GM21717 (cell line): ENCODE measurements at regions not wholly inside any gene's neighbourhood (a gene's known extent, or its start where the extent isn't known, plus 50 kb on each side); places are given as distances from the start of the nearest gene placed in this dataset.
"Not testable (repeated sequence)": the region's sequence is repeated elsewhere in the genome, so short reads cannot be mapped to it uniquely, and the experiment has no call there.

ENCODE experiments used
- ATAC-seq: cut with Tn5 transposase; IDR thresholded peaks from one replicate; pipeline ENCODE4 v1.9.1; 2021; ENCODE audit warnings: mild to moderate bottlenecking, moderate library complexity; ENCODE audit not compliant: unreplicated experiment

GRCh38 chr7:91455411-91455810 is 191.2 kb downstream of the FZD1 start:
- ATAC-seq = no peak

GRCh38 chr7:91457208-91457607 is 193.0 kb downstream of the FZD1 start:
- no peak for ATAC-seq

GRCh38 chr7:91459539-91459938 is 195.3 kb downstream of the FZD1 start:
- ATAC-seq = no peak

- ATAC-seq = no peak
Observed at GRCh38 chr7:91462316-91462715, 198.1 kb downstream of the FZD1 start.

DNA sequence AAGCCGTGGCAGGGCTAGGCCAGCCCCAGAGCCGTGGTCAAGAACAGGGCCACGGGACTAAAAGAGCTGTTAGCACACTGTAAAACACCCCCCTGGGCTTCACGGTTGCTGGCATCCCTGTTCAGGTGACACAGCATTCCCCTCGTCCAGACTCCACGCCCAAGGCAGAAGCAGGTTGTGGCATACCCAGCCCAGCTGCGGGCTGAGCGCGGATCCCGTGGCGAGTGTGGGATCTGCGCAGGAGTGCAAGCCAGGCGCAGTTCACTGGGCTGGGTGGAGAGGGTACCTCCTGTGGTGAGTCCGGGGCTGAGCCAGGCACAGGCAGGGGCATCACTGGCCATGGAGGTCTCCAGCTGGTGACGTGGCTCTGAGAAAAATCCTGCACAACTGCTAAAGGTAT is 199.1 kb downstream of the FZD1 start:
- no peak for ATAC-seq

GRCh38 chr7:91465595-91466061 is 201.4 kb downstream of the FZD1 start:
- ATAC-seq = no peak

DNA sequence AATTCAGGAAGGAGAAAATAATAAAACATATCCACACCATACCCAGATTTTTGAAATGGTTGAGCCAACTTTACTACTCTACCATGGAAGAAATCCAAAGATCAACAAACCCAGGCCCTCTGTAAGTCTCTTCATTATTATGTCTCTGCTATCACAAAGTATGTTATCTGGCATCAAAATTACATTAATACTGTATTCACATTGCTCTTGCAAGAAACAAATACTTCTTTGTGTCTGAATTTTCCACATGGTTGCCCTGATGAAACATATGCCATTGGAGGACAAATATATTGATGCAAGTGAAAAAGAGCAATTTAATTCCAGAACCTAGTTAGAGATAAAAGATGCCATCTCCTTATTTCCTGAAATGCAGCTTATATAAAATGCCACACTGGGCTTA is 204.0 kb downstream of the FZD1 start:
- no peak for ATAC-seq

GRCh38 chr7:91473619-91474018 is 209.4 kb downstream of the FZD1 start:
- no peak for ATAC-seq

DNA sequence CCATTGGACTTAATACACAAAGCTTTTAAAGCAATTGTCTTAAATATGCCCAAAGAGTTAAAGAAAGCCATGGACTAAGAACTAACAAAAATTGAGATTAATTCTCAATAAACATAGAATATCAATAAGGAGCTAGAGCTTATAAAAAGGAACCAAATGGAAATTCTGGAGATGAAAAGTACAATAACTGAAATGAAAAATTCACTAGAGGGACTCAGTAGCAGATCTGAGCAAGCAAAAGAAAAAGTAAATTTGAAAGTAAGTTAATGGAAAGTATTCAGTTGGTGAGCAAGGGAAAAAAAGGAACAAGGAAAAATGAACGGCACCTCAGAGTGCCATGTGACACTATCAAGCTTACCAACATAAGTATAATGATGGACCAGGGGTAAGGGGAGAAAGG is 209.8 kb downstream of the FZD1 start:
- ATAC-seq = no peak

- ATAC-seq = not testable (repeated sequence)
Observed at GRCh38 chr7:91480470-91480869, 216.2 kb downstream of the FZD1 start.

GRCh38 chr7:91491868-91492267 is 227.6 kb downstream of the FZD1 start:
- ATAC-seq = no peak

DNA sequence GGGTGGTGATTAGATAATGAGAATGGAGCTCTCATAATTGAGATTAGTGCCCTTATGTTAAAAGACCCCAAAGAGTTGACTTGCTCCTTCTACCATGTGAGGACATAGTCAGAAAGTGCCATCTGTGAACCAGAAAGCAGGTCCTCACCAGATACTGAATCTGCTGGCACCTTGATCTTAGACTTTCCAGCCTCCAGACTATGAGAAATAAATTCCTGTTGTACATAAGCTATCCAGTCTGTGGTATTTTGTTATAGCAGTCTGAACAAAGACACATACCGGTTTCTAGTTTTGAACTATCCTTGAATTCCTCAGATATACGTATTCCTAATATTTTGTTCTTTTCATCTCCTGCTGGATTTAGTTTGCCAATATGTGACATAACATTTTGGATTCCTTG is 228.1 kb downstream of the FZD1 start:
- no peak for ATAC-seq

GRCh38 chr7:91492773-91493172 is 228.5 kb downstream of the FZD1 start:
- no peak for ATAC-seq

GRCh38 chr7:91494450-91494849 is 230.2 kb downstream of the FZD1 start:
- no peak for ATAC-seq

- no peak for ATAC-seq
Observed at GRCh38 chr7:91496251-91496820, 232.1 kb downstream of the FZD1 start.

- ATAC-seq = not testable (repeated sequence)
Observed at GRCh38 chr7:91497277-91497676, 233.0 kb downstream of the FZD1 start.

GRCh38 chr7:91503934-91504555 is 239.8 kb downstream of the FZD1 start:
- no peak for ATAC-seq

GRCh38 chr7:91504919-91505318 is 240.7 kb downstream of the FZD1 start:
- no peak for ATAC-seq

- not testable (repeated sequence) for ATAC-seq
Observed at GRCh38 chr7:91506966-91507365, 242.7 kb downstream of the FZD1 start.

GRCh38 chr7:91511861-91512260 is 247.6 kb downstream of the FZD1 start:
- ATAC-seq = not testable (repeated sequence)

GRCh38 chr7:91512958-91513357 is 248.7 kb downstream of the FZD1 start:
- no peak for ATAC-seq

- no peak for ATAC-seq
Observed at GRCh38 chr7:91514591-91514990, 250.4 kb downstream of the FZD1 start.

DNA sequence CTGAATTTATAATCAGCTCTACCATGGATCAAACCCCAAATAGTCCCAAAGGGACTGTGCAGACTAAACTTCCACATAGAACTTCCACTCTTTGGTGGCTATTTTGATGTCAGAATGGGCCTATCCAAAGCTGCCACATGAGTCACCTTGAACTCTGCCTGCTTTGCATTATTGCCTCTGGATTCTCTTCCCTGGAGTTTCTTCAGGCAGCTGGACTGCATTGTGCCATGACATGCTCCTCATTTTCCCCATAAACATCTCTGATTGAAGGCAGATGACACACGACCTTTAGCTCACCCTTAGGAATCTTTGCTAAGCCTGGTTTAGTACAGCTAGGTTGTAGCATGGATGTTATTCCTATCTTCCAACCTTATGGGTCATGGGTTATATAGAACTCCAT is 251.7 kb downstream of the FZD1 start:
- ATAC-seq = no peak
